HepG2 (cell line): ENCODE measurements at regions not wholly inside any gene's neighbourhood (a gene's known extent, or its start where the extent isn't known, plus 50 kb on each side); places are given as distances from the start of the nearest gene placed in this dataset.

Source experiments
- ATAC-seq: fragments of 200-7000 bp; cut with Tn5 transposase; 3 replicates; pipeline ENCODE4 v1.9.1; 2020; ENCODE audit warnings: mild to moderate bottlenecking, moderate library complexity
- BruUV-seq: library from RNA; stranded (reverse); fragments of 400-500 nt; replicated peaks from 2 replicates; lab custom pipeline; 2021; lab: Mats Ljungman, UMichigan
- CTCF ChIA-PET: fragments of 300-600 bp; formaldehyde crosslinking; extraction: SDS; loops from one replicate; lab custom pipeline; 2021; ENCODE audit warnings: low total read pairs, inconsistent platforms, low intra/inter-chr PET ratio; lab: Yijun Ruan, JAX
- POLR2A ChIA-PET: fragments of 350-600 bp; sonication (Branson Sonifier 250); formaldehyde crosslinking; loops from one replicate; lab custom pipeline; 2020; ENCODE audit warnings: antibody characterized with exemption, inconsistent platforms; lab: Yijun Ruan, JAX
- DNase-seq: peaks from one replicate; pipeline ENCODE4 v3.0.0-alpha.2; 2015; ENCODE audit warnings: low spot score
- FAIRE-seq: peaks from 3 replicates; lab custom pipeline; 2011; peaks lifted over from hg19 to GRCh38; lab: Jason Lieb, UNC
- H2AFZ ChIP-seq: one replicate; pipeline ENCODE4 v1.6.1; 2011; ENCODE audit warnings: low read length, inconsistent platforms
- H3K27ac ChIP-seq: fragments of 300-600 bp; 3 replicates; pipeline ENCODE4 v1.8.0; 2011; ENCODE audit warnings: mixed run types, mild to moderate bottlenecking, mixed read lengths, low read length, inconsistent platforms; ENCODE audit not compliant: insufficient read depth; ENCODE audit errors: extremely low read length
- H3K27me3 ChIP-seq, 2 experiments: fragments of 200-600 bp in 1 of 2; 2 replicates in 1 of 2; 3 replicates in 1 of 2; pipeline versions ENCODE4 v1.6.0 to v1.8.0; 2011; ENCODE audit warnings: low read length in 2 of 2, mild to moderate bottlenecking in 2 of 2, moderate library complexity in 2 of 2, inconsistent platforms in 1 of 2; ENCODE audit not compliant: insufficient read depth in 2 of 2, control insufficient read depth in 1 of 2
- H3K36me3 ChIP-seq, 2 experiments: fragments of 200-600 bp in 1 of 2; replicated peaks in 1 of 2; 2 replicates in 1 of 2; 3 replicates in 1 of 2; pipeline versions ENCODE4 v1.5.1 to v1.8.0; 2011; ENCODE audit warnings: low read length in 2 of 2, inconsistent platforms in 1 of 2; ENCODE audit not compliant: insufficient read depth in 2 of 2, control insufficient read depth in 1 of 2
- H3K4me1 ChIP-seq: 2 replicates; pipeline ENCODE4 v1.5.1; 2012; ENCODE audit warnings: low read length, inconsistent platforms; ENCODE audit not compliant: insufficient read depth
- H3K4me2 ChIP-seq: 2 replicates; pipeline ENCODE4 v1.6.0; 2011; ENCODE audit warnings: low read depth, low read length, inconsistent platforms
- H3K4me3 ChIP-seq, 3 experiments: fragments of 200-600 bp in 1 of 3; sonication (generic), shearing (Covaris generic) in 1 of 3; replicated peaks in 1 of 3; 2 replicates each; pipeline ENCODE4 v1.5.1; 2011 to 2016; ENCODE audit warnings: low read length in 3 of 3, inconsistent platforms in 2 of 3, low read depth in 2 of 3, mild to moderate bottlenecking in 2 of 3, control low read depth in 1 of 3, mixed read lengths in 1 of 3; ENCODE audit not compliant: insufficient read depth in 1 of 3
- H3K79me2 ChIP-seq: one replicate; pipeline ENCODE4 v1.6.1; 2011; ENCODE audit warnings: low read length, inconsistent platforms; ENCODE audit not compliant: insufficient read depth
- H3K9ac ChIP-seq: 2 replicates; pipeline ENCODE4 v1.6.0; 2011; ENCODE audit warnings: mild to moderate bottlenecking, low read depth, low read length, inconsistent platforms; ENCODE audit not compliant: insufficient read depth
- H3K9me3 ChIP-seq: 2 replicates; pipeline ENCODE4 v1.5.1; 2012; ENCODE audit warnings: mild to moderate bottlenecking, low read length
- H4K20me1 ChIP-seq: 2 replicates; pipeline ENCODE4 v1.6.0; 2011; ENCODE audit warnings: inconsistent platforms, mild to moderate bottlenecking, low read length, moderate library complexity; ENCODE audit not compliant: insufficient read depth
- AHR ChIP-seq: IDR thresholded peaks from 2 replicates; pipeline ENCODE4 v1.6.1; 2018; ENCODE audit warnings: missing genetic modification reagents, missing compliant biosample characterization
- LBX2 ChIP-seq: sonication (generic); formaldehyde crosslinking; IDR thresholded peaks from 2 replicates; pipeline ENCODE4 v1.5.0; 2020; ENCODE audit warnings: missing genetic modification reagents, mild to moderate bottlenecking, borderline replicate concordance
- MATR3 ChIP-seq: sonication (generic); formaldehyde crosslinking; IDR thresholded peaks from 2 replicates; pipeline ENCODE4 v1.4.0; 2020; ENCODE audit warnings: missing genetic modification reagents
- MIER3 ChIP-seq: IDR thresholded peaks from 2 replicates; pipeline ENCODE4 v1.6.1; 2016; ENCODE audit warnings: missing compliant biosample characterization, borderline replicate concordance
- SMAD1 ChIP-seq: sonication (generic); formaldehyde crosslinking; IDR thresholded peaks from 2 replicates; pipeline ENCODE4 v1.4.0; 2020; ENCODE audit warnings: missing genetic modification reagents, low read depth, mild to moderate bottlenecking, borderline replicate concordance
- SRF ChIP-seq: IDR thresholded peaks from 2 replicates; pipeline ENCODE4 v1.6.1; 2011; ENCODE audit warnings: mild to moderate bottlenecking, low read depth, low read length, moderate library complexity
- TEAD2 ChIP-seq: sonication (generic); formaldehyde crosslinking; IDR thresholded peaks from 2 replicates; pipeline ENCODE4 v1.9.0; 2021; ENCODE audit warnings: missing genetic modification reagents
- TFAP4 ChIP-seq: sonication (generic); IDR thresholded peaks from 2 replicates; pipeline ENCODE4 v1.6.1; 2016; ENCODE audit warnings: low read depth, borderline replicate concordance
- ZBTB7B ChIP-seq: sonication (generic); formaldehyde crosslinking; IDR thresholded peaks from 2 replicates; pipeline ENCODE4 v1.4.0; 2020; ENCODE audit warnings: missing genetic modification reagents
- ZFP90 ChIP-seq: sonication (generic); formaldehyde crosslinking; IDR thresholded peaks from 2 replicates; pipeline ENCODE4 v1.8.0; 2022; ENCODE audit warnings: missing genetic modification reagents, mild to moderate bottlenecking, inconsistent platforms, borderline replicate concordance
- ZNF143 ChIP-seq: sonication (generic); formaldehyde crosslinking; IDR thresholded peaks from 2 replicates; pipeline ENCODE4 v1.4.0; 2020; ENCODE audit warnings: missing genetic modification reagents
- ZNF484 ChIP-seq: sonication (generic); formaldehyde crosslinking; IDR thresholded peaks from 2 replicates; pipeline ENCODE4 v1.5.1; 2020; ENCODE audit warnings: mild to moderate bottlenecking, low read depth, missing genetic modification reagents, borderline replicate concordance
- ZNF580 ChIP-seq: IDR thresholded peaks from 2 replicates; pipeline ENCODE4 v1.6.1; 2016; ENCODE audit warnings: low read depth, borderline replicate concordance
- ZNF780A ChIP-seq: sonication (generic); formaldehyde crosslinking; IDR thresholded peaks from 2 replicates; pipeline ENCODE4 v1.8.0; 2022; ENCODE audit warnings: mild to moderate bottlenecking, missing genetic modification reagents, moderate library complexity
- ZNF891 ChIP-seq: sonication (generic); formaldehyde crosslinking; IDR thresholded peaks from 2 replicates; pipeline ENCODE4 v1.5.0; 2020; ENCODE audit warnings: mild to moderate bottlenecking, missing genetic modification reagents
- WGBS: methylation state at CpG from one replicate; pipeline ENCODE4 v1.1.6; 2017; ENCODE audit warnings: low lambda C conversion rate; 5-methylcytosine and 5-hydroxymethylcytosine counted together
- in situ Hi-C: cut with HindIII; loops from 2 replicates; pipeline ENCODE4 v1.10.0; 2017; ENCODE audit warnings: low pct_unique_long_range_greater_than_20kb; ENCODE audit not compliant: extremely low pct_ligation_motif_present
- intact Hi-C: fragments of 100-400 bp; cut with micrococcal nuclease; formaldehyde crosslinking; loops from one replicate; pipeline ENCODE4 v1.10.0; 2022; ENCODE audit not compliant: unreplicated experiment

- in situ Hi-C loops (no loop called here), intact Hi-C loops (loop anchor here (10.0 kb wide), 1 partner anchor 1521 kb away; no protein-coding TSS in a partner anchor)
- Histone ChIP-seq H3K36me3 (no peaks in the 10 kb centered on the region), H3K9ac (no peak overlapping the region), H3K27me3 (peaks cover 0 to 3% of the 10 kb centered on the region in 2 experiments; a peak in 1 of 5 replicates), H3K79me2 (no peaks in the 10 kb centered on the region), H4K20me1 (no peaks in the 10 kb centered on the region), H3K4me2 (no peak overlapping the region), H2AFZ (no peak overlapping the region), H3K4me3 (no peak overlapping the region), H3K4me1 (no peaks in the 10 kb centered on the region), H3K27ac (no peak overlapping the region), H3K9me3 (no peaks in the 10 kb centered on the region)
- no TSS peak for BruUV-seq
- WGBS = 42% methylated on average over 5 of the region's 5 CpGs
- CTCF ChIA-PET = no interaction called here
- POLR2A ChIA-PET = no interaction called here
- FAIRE-seq (no peak), DNase-seq (no peak), ATAC-seq (no peak)
- no peak for TF ChIP-seq SRF
- no peak for TF ChIP-seq TEAD2 (CRISPR knock-in tag)
- TF ChIP-seq MIER3 = no peak
- no peak for TF ChIP-seq ZNF484 (CRISPR knock-in tag)
- no peak for TF ChIP-seq ZFP90 (CRISPR knock-in tag)
- no peak for TF ChIP-seq SMAD1
- TF ChIP-seq ZBTB7B (CRISPR knock-in tag) = no peak
- no peak for TF ChIP-seq ZNF891
- TF ChIP-seq ZNF580 (CRISPR knock-in tag) = no peak
- no peak for TF ChIP-seq MATR3 (CRISPR knock-in tag)
- TF ChIP-seq TFAP4 = no peak
- no peak for TF ChIP-seq ZNF780A (CRISPR knock-in tag)
- TF ChIP-seq AHR (CRISPR knock-in tag) = no peak
- no peak for TF ChIP-seq LBX2 (CRISPR knock-in tag)
- no peak for TF ChIP-seq ZNF143
Measured at GRCh38 chr1:157415661-157416060, 136.7 kb downstream of the FCRL5 start.
